ENCODE measurements at regions not wholly inside any gene's neighbourhood (a gene's known extent, or its start where the extent isn't known, plus 50 kb on each side); places are given as distances from the start of the nearest gene placed in this dataset.
"Not testable (repeated sequence)": the region's sequence is repeated elsewhere in the genome, so short reads cannot be mapped to it uniquely, and the experiment has no call there.

DNA sequence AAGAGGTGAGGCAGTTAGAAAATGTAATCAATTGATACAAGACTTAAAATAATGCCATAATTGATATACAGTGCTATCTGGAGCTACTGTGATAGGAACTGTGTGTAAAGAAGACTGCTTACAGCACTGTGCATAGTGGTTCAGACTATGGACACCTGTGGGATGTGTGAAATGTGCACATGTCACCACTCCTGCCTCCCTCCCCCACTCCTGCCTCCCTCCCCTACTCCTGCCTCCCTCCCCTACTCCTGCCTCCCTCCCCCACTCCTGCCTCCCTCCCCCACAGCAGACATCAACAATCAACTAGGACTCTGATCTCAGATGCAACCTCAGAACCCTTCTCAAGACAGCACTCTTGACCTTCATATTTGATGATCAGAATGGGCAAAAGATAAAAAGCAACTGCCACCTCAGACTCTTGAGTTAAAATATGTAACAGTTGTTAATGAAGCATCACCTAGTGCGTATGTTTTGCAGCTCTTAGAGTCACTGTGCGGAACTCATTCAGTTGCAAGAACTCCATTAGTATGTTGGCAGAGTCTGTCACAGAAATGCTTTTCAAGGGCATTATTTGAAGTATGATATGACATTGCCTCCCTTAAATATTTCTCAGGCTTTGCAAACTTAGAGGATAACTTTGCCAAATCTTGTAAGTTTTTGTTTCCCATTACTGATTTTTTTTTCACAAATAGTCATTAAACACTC lies 255.2 kb upstream of the DDHD1 start:
- Histone ChIP-seq H3K27ac (ENCODE audit: low read length) (no peak overlapping the region), H3K36me3 (ENCODE audit: control insufficient read depth in 2 of 2, insufficient read depth in 2 of 2, low read length in 2 of 2) (no peaks in the 10 kb centered on the region), H3K4me3 (ENCODE audit: low read length in 2 of 2) (no peak overlapping the region), H3K27me3 (ENCODE audit: control insufficient read depth in 1 of 2, insufficient read depth in 2 of 2, low read length in 2 of 2) (no peaks in the 10 kb centered on the region), H3K9ac (ENCODE audit: low read length in 2 of 2) (no peak overlapping the region), H3K9me3 (ENCODE audit: control insufficient read depth in 2 of 2, low read length in 2 of 2) (no peaks in the 10 kb centered on the region), H3K4me1 (ENCODE audit: control insufficient read depth, insufficient read depth, low read length) (no peaks in the 10 kb centered on the region)

DNA sequence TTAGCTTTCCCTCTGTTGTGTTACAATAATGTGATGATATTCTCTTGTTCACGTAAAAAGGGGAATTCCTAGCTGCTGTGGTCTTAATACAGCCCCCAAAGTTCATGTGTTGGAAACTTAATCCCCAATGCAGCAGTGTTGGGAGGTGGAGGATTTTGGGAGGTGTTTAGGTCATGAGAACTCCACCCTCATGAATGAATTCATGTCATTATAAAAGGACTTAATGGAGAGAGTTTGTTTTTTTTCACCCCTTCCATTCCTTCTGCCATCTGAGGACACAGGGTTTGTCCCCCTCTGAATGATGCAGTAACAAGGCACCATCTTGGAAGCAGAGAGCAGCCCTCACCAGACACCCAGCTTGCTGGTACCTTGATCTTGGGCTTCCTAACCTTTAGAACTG lies 253.4 kb upstream of the DDHD1 start:
- no peaks in the 10 kb centered on the region for H3K4me1 ChIP-seq (ENCODE audit: control insufficient read depth, insufficient read depth, low read length)
- H3K36me3 ChIP-seq (ENCODE audit: control insufficient read depth in 2 of 2, insufficient read depth in 2 of 2, low read length in 2 of 2) = no peaks in the 10 kb centered on the region
- no peaks in the 10 kb centered on the region for H3K27me3 ChIP-seq (ENCODE audit: control insufficient read depth in 1 of 2, insufficient read depth in 2 of 2, low read length in 2 of 2)
- H3K27ac ChIP-seq (ENCODE audit: low read length) = no peak overlapping the region
- H3K9me3 ChIP-seq (ENCODE audit: control insufficient read depth in 2 of 2, low read length in 2 of 2) = no peaks in the 10 kb centered on the region
- H3K4me3 ChIP-seq (ENCODE audit: low read length in 2 of 2) = no peak overlapping the region
- no peak overlapping the region for H3K9ac ChIP-seq (ENCODE audit: low read length in 2 of 2)

DNA sequence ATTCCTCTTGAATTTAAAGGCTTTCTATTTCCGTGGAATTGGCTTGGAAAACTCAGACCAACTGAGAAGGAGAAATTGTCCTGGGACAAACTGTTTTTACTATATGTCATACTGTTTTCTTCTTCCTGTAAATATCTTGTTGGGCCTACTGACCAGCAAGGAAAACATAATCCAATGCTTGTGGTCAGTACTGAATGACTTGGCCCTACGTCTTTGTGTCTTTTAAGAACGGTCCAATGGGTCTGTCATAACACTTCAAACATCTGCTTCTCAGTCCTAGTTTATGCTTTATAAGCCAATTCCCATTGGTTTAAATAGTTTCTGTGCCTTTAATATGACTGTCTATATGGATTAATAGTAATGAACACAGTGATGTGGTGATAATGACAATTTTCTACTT lies 248.5 kb upstream of the DDHD1 start:
- no peak overlapping the region for H3K4me3 ChIP-seq (ENCODE audit: low read length in 2 of 2)
- H3K36me3 ChIP-seq (ENCODE audit: control insufficient read depth in 2 of 2, insufficient read depth in 2 of 2, low read length in 2 of 2) = no peaks in the 10 kb centered on the region
- H3K9ac ChIP-seq (ENCODE audit: low read length in 2 of 2) = no peak overlapping the region
- no peaks in the 10 kb centered on the region for H3K4me1 ChIP-seq (ENCODE audit: control insufficient read depth, insufficient read depth, low read length)
- no peak overlapping the region for H3K27ac ChIP-seq (ENCODE audit: low read length)
- no peaks in the 10 kb centered on the region for H3K9me3 ChIP-seq (ENCODE audit: control insufficient read depth in 2 of 2, low read length in 2 of 2)
- H3K27me3 ChIP-seq (ENCODE audit: control insufficient read depth in 1 of 2, insufficient read depth in 2 of 2, low read length in 2 of 2) = no peaks in the 10 kb centered on the region

DNA sequence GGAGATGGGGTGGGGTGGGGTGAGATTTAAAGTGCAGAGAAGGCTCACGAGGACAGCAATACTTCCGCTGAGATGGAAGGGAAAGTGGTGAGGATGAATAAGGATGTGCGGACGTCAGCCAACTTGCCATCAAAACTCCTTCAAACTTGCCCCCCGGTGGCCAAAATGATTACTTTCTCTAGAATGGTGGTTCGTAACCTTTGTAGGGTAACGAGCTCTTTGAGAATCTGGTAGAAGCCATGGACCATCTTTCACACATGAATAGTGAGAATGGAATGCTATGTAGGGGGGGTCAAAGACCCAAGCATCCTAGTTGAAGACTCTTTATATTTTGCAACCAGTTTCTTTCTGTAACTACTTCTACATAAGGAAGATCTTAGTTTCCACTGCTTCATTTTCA lies 245.9 kb upstream of the DDHD1 start:
- H3K27ac ChIP-seq (ENCODE audit: low read length) = no peak overlapping the region
- H3K9me3 ChIP-seq (ENCODE audit: control insufficient read depth in 2 of 2, low read length in 2 of 2) = peaks cover 3 to 8% of the 10 kb centered on the region in 2 donors
- H3K4me3 ChIP-seq (ENCODE audit: low read length in 2 of 2) = no peak overlapping the region
- H3K27me3 ChIP-seq (ENCODE audit: control insufficient read depth in 1 of 2, insufficient read depth in 2 of 2, low read length in 2 of 2) = no peaks in the 10 kb centered on the region
- H3K36me3 ChIP-seq (ENCODE audit: control insufficient read depth in 2 of 2, insufficient read depth in 2 of 2, low read length in 2 of 2) = no peaks in the 10 kb centered on the region
- H3K4me1 ChIP-seq (ENCODE audit: control insufficient read depth, insufficient read depth, low read length) = no peaks in the 10 kb centered on the region
- no peak overlapping the region for H3K9ac ChIP-seq (ENCODE audit: low read length in 2 of 2)

DNA sequence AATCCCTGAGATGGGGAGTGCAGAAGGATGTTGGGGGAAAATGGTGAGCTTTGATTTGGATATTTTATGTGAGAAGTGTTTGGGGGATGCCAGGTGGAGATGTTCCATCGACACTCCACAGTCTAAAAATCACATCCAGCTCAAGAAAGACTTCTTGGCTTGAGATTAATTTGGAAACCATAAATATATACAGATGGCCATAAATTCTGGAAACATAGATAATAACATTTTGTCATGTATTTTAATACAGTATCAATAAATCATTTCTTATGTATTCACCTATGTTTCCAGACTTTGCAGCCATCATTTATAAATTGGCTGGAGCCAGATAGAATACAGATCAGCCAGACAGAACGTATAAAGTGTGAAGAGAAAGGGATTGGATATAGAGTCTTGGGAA lies 245.5 kb upstream of the DDHD1 start:
- H3K4me1 ChIP-seq (ENCODE audit: control insufficient read depth, insufficient read depth, low read length) = no peaks in the 10 kb centered on the region

DNA sequence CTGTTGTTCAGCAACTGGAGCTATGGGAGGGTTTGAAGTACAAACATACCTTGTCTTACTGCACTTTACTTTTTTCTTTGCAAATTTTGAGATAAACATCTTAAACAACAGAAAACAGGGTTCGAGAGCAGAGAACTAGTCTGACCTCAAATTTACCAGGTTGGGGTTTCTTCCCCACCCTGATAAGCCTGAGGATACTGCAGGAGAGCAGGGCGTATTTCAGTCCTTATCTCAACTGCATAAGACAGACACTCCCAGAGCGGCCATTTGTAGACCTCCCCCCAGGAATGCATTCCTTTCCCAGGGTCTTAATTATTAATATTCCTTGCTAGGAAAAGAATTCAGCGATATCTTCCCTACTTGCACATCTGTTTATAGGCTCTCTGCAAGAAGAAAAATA lies 242.1 kb upstream of the DDHD1 start:
- H3K9me3 ChIP-seq (ENCODE audit: control insufficient read depth in 2 of 2, low read length in 2 of 2); H3K27ac ChIP-seq (ENCODE audit: low read length); H3K4me3 ChIP-seq (ENCODE audit: low read length in 2 of 2); H3K27me3 ChIP-seq (ENCODE audit: control insufficient read depth in 1 of 2, insufficient read depth in 2 of 2, low read length in 2 of 2); H3K4me1 ChIP-seq (ENCODE audit: control insufficient read depth, insufficient read depth, low read length); H3K9ac ChIP-seq (ENCODE audit: low read length in 2 of 2); H3K36me3 ChIP-seq (ENCODE audit: control insufficient read depth in 2 of 2, insufficient read depth in 2 of 2, low read length in 2 of 2): not testable (repeated sequence)

More for the DNA sequence above, 245.5 kb upstream of the DDHD1 start:
- H3K27me3 ChIP-seq (ENCODE audit: control insufficient read depth in 1 of 2, insufficient read depth in 2 of 2, low read length in 2 of 2) = no peaks in the 10 kb centered on the region
- no peak overlapping the region for H3K27ac ChIP-seq (ENCODE audit: low read length)
- peaks cover 3 to 8% of the 10 kb centered on the region in 2 donors for H3K9me3 ChIP-seq (ENCODE audit: control insufficient read depth in 2 of 2, low read length in 2 of 2)
- H3K9ac ChIP-seq (ENCODE audit: low read length in 2 of 2) = no peak overlapping the region
- no peak overlapping the region for H3K4me3 ChIP-seq (ENCODE audit: low read length in 2 of 2)
- H3K36me3 ChIP-seq (ENCODE audit: control insufficient read depth in 2 of 2, insufficient read depth in 2 of 2, low read length in 2 of 2) = no peaks in the 10 kb centered on the region

DNA sequence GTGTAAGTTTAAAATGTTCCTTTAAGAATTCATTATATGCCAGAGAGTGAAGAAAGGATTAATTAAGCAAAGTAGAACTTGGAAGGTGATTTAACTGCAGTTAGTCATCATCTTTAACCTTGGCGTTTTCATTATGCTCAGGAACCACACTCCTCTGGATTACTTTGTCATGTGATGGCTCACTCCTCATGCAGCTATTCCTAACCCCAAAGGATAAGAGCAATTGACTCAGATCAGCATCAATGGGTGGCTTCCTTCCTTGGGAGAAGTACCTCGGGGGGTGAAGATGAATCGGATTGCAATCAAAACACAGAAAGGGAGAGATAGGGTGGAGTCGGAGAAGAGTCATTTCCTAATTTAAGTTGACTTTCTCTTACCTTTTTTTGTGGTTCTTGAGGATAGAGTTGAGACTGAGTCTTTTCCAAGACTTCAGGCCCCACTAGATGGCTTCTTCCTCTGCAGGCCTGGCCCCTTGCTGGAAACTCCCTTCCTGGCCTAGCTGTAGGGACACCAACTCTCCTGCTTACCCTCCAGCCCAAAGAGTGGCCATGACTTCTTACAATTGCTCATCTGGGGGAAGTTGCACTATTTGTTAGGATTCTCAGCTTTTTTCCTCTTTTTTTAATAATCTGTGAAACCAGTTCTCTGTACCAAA lies 238.6 kb upstream of the DDHD1 start:
- no peaks in the 10 kb centered on the region for H3K27me3 ChIP-seq (ENCODE audit: control insufficient read depth in 1 of 2, insufficient read depth in 2 of 2, low read length in 2 of 2)

DNA sequence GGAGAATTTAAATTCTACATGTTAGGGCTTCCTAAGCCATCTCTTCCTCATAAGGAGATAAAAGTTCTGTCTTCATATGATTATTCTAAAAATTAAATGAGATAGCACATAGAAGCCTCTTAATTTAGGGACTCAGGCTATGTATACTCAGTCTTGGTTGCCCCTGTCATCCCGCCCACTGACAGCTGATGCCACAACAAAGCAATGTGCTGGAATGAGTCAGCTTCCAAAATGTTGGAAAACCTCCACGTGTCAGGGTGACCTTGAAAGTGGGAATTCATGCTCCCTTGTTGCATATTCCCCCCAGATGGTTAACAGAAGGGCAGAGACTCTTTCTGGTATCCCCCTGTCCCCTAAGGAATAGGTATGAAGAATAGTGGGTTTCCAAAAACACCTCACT lies 238.0 kb upstream of the DDHD1 start:
- H3K36me3 ChIP-seq (ENCODE audit: control insufficient read depth in 2 of 2, insufficient read depth in 2 of 2, low read length in 2 of 2) = no peaks in the 10 kb centered on the region
- no peak overlapping the region for H3K9ac ChIP-seq (ENCODE audit: low read length in 2 of 2)
- H3K4me3 ChIP-seq (ENCODE audit: low read length in 2 of 2) = no peak overlapping the region
- H3K4me1 ChIP-seq (ENCODE audit: control insufficient read depth, insufficient read depth, low read length) = no peaks in the 10 kb centered on the region
- peaks cover 3 to 8% of the 10 kb centered on the region in 2 donors for H3K9me3 ChIP-seq (ENCODE audit: control insufficient read depth in 2 of 2, low read length in 2 of 2)
- no peak overlapping the region for H3K27ac ChIP-seq (ENCODE audit: low read length)
- no peaks in the 10 kb centered on the region for H3K27me3 ChIP-seq (ENCODE audit: control insufficient read depth in 1 of 2, insufficient read depth in 2 of 2, low read length in 2 of 2)

More for the DNA sequence above, 238.6 kb upstream of the DDHD1 start:
- Histone ChIP-seq H3K9ac (ENCODE audit: low read length in 2 of 2) (no peak overlapping the region), H3K27ac (ENCODE audit: low read length) (no peak overlapping the region), H3K4me1 (ENCODE audit: control insufficient read depth, insufficient read depth, low read length) (no peaks in the 10 kb centered on the region), H3K9me3 (ENCODE audit: control insufficient read depth in 2 of 2, low read length in 2 of 2) (peaks cover 3 to 8% of the 10 kb centered on the region in 2 donors), H3K4me3 (ENCODE audit: low read length in 2 of 2) (no peak overlapping the region), H3K36me3 (ENCODE audit: control insufficient read depth in 2 of 2, insufficient read depth in 2 of 2, low read length in 2 of 2) (no peaks in the 10 kb centered on the region)

DNA sequence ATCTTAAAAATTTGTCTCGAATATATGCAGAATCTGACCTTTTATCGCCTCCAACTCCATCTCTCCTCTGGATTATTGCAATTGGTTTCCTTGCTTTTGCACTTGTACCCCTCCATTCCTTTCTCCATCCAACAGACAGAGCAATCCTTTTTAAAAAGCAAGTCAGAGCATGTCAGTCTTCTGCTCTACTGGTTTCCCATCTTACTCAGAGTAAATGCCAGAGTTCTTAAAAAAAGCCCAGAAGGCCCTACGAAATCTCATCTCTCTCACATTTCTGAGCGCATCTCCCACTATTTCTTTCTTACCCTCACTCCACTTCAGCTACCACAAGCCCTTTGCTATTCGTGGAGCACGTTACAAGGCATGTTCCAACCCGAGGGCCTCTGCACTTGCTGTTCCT lies 236.9 kb upstream of the DDHD1 start:
- no peak overlapping the region for H3K4me3 ChIP-seq (ENCODE audit: low read length in 2 of 2)
- no peak overlapping the region for H3K27ac ChIP-seq (ENCODE audit: low read length)
- H3K4me1 ChIP-seq (ENCODE audit: control insufficient read depth, insufficient read depth, low read length) = no peaks in the 10 kb centered on the region
- H3K9ac ChIP-seq (ENCODE audit: low read length in 2 of 2) = no peak overlapping the region
- H3K36me3 ChIP-seq (ENCODE audit: control insufficient read depth in 2 of 2, insufficient read depth in 2 of 2, low read length in 2 of 2) = no peaks in the 10 kb centered on the region
- no peaks in the 10 kb centered on the region for H3K27me3 ChIP-seq (ENCODE audit: control insufficient read depth in 1 of 2, insufficient read depth in 2 of 2, low read length in 2 of 2)
- peaks cover under 1 to 5% of the 10 kb centered on the region in 2 donors for H3K9me3 ChIP-seq (ENCODE audit: control insufficient read depth in 2 of 2, low read length in 2 of 2)

DNA sequence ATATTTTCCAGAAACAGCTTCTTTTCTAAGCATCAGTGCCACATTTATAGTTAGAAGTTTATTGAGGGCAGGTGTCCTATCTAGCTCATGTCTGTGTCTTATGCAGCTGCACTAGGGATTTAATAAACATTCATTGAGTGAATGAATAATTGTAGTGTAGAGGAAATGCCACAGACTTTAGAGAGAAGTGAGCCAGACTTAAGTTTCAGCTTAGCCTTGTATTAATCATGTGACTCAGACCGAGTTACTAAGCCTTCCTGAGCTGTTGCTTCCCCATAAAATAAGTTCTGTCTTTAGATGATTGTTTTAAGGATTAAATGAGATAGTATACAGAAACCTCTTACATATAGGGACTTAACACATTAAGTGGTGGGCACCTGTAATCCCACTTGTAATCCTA lies 236.1 kb upstream of the DDHD1 start:
- Histone ChIP-seq H3K4me3 (ENCODE audit: low read length in 2 of 2) (no peak overlapping the region), H3K27ac (ENCODE audit: low read length) (no peak overlapping the region), H3K9me3 (ENCODE audit: control insufficient read depth in 2 of 2, low read length in 2 of 2) (no peaks in the 10 kb centered on the region), H3K4me1 (ENCODE audit: control insufficient read depth, insufficient read depth, low read length) (no peaks in the 10 kb centered on the region), H3K36me3 (ENCODE audit: control insufficient read depth in 2 of 2, insufficient read depth in 2 of 2, low read length in 2 of 2) (no peaks in the 10 kb centered on the region), H3K9ac (ENCODE audit: low read length in 2 of 2) (no peak overlapping the region), H3K27me3 (ENCODE audit: control insufficient read depth in 1 of 2, insufficient read depth in 2 of 2, low read length in 2 of 2) (no peaks in the 10 kb centered on the region)

DNA sequence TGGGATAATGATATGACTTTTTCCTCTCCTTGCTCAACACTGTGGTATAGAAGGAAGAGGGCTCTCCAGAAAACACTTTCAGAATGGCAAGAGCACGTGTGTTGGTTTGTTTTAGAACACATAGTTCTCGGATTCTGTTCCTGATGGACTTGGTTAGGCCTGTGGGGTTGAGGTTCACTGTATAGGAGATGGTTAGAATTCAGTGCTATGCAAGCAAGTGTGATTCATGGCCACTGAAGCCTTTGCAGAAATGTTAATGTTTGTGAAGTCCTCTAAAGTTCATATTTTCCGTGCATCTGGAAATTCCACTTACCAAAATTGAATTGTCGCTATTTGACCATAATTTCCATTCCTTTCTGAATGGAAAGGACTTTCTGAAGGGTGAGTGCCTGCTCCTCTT lies 233.2 kb upstream of the DDHD1 start:
- Histone ChIP-seq H3K9me3 (ENCODE audit: control insufficient read depth in 2 of 2, low read length in 2 of 2) (no peaks in the 10 kb centered on the region), H3K9ac (ENCODE audit: low read length in 2 of 2) (no peak overlapping the region), H3K36me3 (ENCODE audit: control insufficient read depth in 2 of 2, insufficient read depth in 2 of 2, low read length in 2 of 2) (no peaks in the 10 kb centered on the region), H3K27ac (ENCODE audit: low read length) (no peak overlapping the region), H3K4me3 (ENCODE audit: low read length in 2 of 2) (no peak overlapping the region), H3K27me3 (ENCODE audit: control insufficient read depth in 1 of 2, insufficient read depth in 2 of 2, low read length in 2 of 2) (no peaks in the 10 kb centered on the region), H3K4me1 (ENCODE audit: control insufficient read depth, insufficient read depth, low read length) (no peaks in the 10 kb centered on the region)
